GM12872 (cell line): ENCODE measurements at regions not wholly inside any gene's neighbourhood (a gene's known extent, or its start where the extent isn't known, plus 50 kb on each side); places are given as distances from the start of the nearest gene placed in this dataset.

Experiments
- CTCF ChIP-seq: IDR thresholded peaks from 3 replicates; pipeline ENCODE4 v1.5.1; 2011; ENCODE audit warnings: low read depth, mild to moderate bottlenecking, low read length, moderate library complexity; ENCODE audit not compliant: insufficient read depth

GRCh38 chrY:21039811-21040210, 283.9 kb downstream of the RPS4Y2 start:
- TF ChIP-seq CTCF = no peak

- no peak for TF ChIP-seq CTCF
Measured at GRCh38 chrY:21073079-21073478, 317.2 kb downstream of the RPS4Y2 start.

- no peak for TF ChIP-seq CTCF
Measured at GRCh38 chrY:21073641-21074260, 317.8 kb downstream of the RPS4Y2 start.

GRCh38 chrY:21075658-21076057, 319.8 kb downstream of the RPS4Y2 start:
- TF ChIP-seq CTCF = no peak

GRCh38 chrY:21079670-21080069, 323.8 kb downstream of the RPS4Y2 start:
- no peak for TF ChIP-seq CTCF

- TF ChIP-seq CTCF = no peak
Measured at GRCh38 chrY:21081640-21082611, 326.0 kb downstream of the RPS4Y2 start.

GRCh38 chrY:21082639-21083038, 326.7 kb downstream of the RPS4Y2 start:
- no peak for TF ChIP-seq CTCF
